Heart left ventricle (tissue), 16 donors: ENCODE measurements at regions not wholly inside any gene's neighbourhood (a gene's known extent, or its start where the extent isn't known, plus 50 kb on each side); places are given as distances from the start of the nearest gene placed in this dataset.
"Not testable (repeated sequence)": the region's sequence is repeated elsewhere in the genome, so short reads cannot be mapped to it uniquely, and the experiment has no call there.

ENCODE experiments used
- ATAC-seq, 4 donors: fragments of 200-7000 bp; cut with Tn5 transposase; one replicate each; pipeline ENCODE4 v1.9.1; 2020 to 2022; ENCODE audit warnings: moderate library complexity in 4 of 4, mild to moderate bottlenecking in 3 of 4, moderate number of reproducible peaks in 1 of 4
- DNase-seq, 5 donors: peaks; one replicate each; pipeline ENCODE4 v3.0.0-alpha.2; 2020
- H3K27ac ChIP-seq, 12 donors: fragments of 200-600 bp; sonication (generic) in 4 of 12; one replicate each; pipeline versions ENCODE4 v1.5.0 to v1.8.0; 2016 to 2022; ENCODE audit warnings: mild to moderate bottlenecking in 2 of 12
- H3K27me3 ChIP-seq, 9 donors: fragments of 200-600 bp; sonication (generic) in 2 of 9; one replicate each; pipeline versions ENCODE4 v1.5.1 to v1.8.0; 2016 to 2022; ENCODE audit warnings: mild to moderate bottlenecking in 3 of 9
- H3K36me3 ChIP-seq, 9 donors: fragments of 200-600 bp; sonication (generic) in 2 of 9; one replicate each; pipeline versions ENCODE4 v1.5.0 to v1.8.0; 2018 to 2022; ENCODE audit warnings: mild to moderate bottlenecking in 2 of 9
- H3K4me1 ChIP-seq, 12 donors: fragments of 200-600 bp; sonication (generic) in 4 of 12; one replicate each; pipeline versions ENCODE4 v1.5.0 to v1.8.0; 2016 to 2022; ENCODE audit warnings: mild to moderate bottlenecking in 3 of 12
- H3K4me3 ChIP-seq, 12 donors: fragments of 200-600 bp; sonication (generic) in 4 of 12; one replicate each; pipeline versions ENCODE4 v1.5.0 to v1.8.0; 2017 to 2022; ENCODE audit warnings: mild to moderate bottlenecking in 9 of 12, moderate library complexity in 4 of 12
- H3K9me3 ChIP-seq, 12 donors: fragments of 200-600 bp; sonication (generic) in 4 of 12; one replicate each; pipeline versions ENCODE4 v1.5.0 to v1.8.0; 2016 to 2022; ENCODE audit warnings: mild to moderate bottlenecking in 1 of 12
- POLR2A ChIP-seq, 2 donors: fragments of 450-650 bp; IDR thresholded peaks; one replicate each; pipeline ENCODE4 v1.6.1; 2017; ENCODE audit warnings: antibody characterized with exemption in 2 of 2, mild to moderate bottlenecking in 2 of 2, moderate library complexity in 2 of 2
- WGBS, 4 donors: extraction: QIAGEN DNeasy Blood & Tissue Kit in 2 of 4; methylation state at CpG; one replicate each; pipeline versions ENCODE4 v1.1.5 to v1.1.7; 2013 to 2018; 5-methylcytosine and 5-hydroxymethylcytosine counted together
- intact Hi-C, 10 donors: fragments of 100-400 bp; cut with DNase I; formaldehyde crosslinking; loops; one replicate each; pipeline versions ENCODE4 v1.11.1 to v1.14.2; 2022
- TF ChIP-seq, protein P1 (sequence below), 12 donors: fragments of 200-600 bp; sonication (generic) in 4 of 12; IDR thresholded peaks; one replicate each; pipeline versions ENCODE4 v1.5.0 to v1.8.0; 2018 to 2022; ENCODE audit warnings: antibody characterized with exemption in 12 of 12, mild to moderate bottlenecking in 5 of 12
- donor health status: ischemic (EF 13 %, LVEDD 7.1; RV severe dilation, severe dysfunction).
- donor health status: healthy with polysubstance abuse.
- donor health status: DM: no; HTN: yes; CAD: no.
- donor health status: DM: no; HTN: no; CAD: no.
- donor health status: ischemic (EF 25% LVEDD 6.9; RV normal size, moderate dysfunction).
- donor health status: ischemic (EF 25% LVEDD 5.7; RV mildly dilated, moderate dysfunction).
- donor health status: healthy.
- donor health status: DM: yes; HTN: yes; CAD: no.
- donor health status: ischemic (EF 35%, LVEDD 5.7; RV mildly dilated, moderate dysfunction).
- donor health status: nonischemic (EF 11% LVEDD 7.7; RV severe dilation, severe dysfunction).
- donor health status: DM: yes; HTN: yes; CAD: no.
- donor health status: PGD.
- donor health status: ischemic (EF 29% LVEDD 5.4; RV normal size, mild dysfunction).
- donor health status: nonischemic (EF 23%, LVEDD 6.1; RV moderate dilation, normal function).

DNA sequence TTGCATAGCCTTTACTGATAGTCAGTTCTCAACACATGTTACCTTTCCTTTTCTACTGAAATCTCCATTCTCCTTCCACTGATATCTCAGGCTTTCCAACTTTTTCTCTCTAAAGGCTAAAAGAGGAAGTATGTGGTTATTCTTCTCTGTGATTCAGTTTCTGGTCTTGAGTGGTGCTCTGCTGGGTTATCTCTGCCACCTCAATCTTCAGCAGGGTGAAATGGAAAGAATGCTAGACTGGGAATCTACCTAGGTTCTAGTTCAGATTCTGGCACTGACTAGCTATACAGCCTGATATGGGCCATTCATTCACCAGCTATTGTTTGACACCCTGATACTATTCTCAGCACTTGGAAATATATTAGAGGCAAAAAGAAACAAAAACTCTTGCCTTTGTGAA, 124.9 kb upstream of the GRIA1 start:
- Histone ChIP-seq H3K27ac (no peak overlapping the region), H3K4me1 (no peaks in the 10 kb centered on the region), H3K9me3 (no peaks in the 10 kb centered on the region), H3K36me3 (no peaks in the 10 kb centered on the region), H3K4me3 (no peak overlapping the region), H3K27me3 (no peaks in the 10 kb centered on the region)
- intact Hi-C loops, result no loop called here
- ATAC-seq (no peak), DNase-seq (no peak)
- TF ChIP-seq POLR2A (IDR thresholded peaks at IDR 0.05), result no peak
- TF ChIP-seq, protein P1, sequence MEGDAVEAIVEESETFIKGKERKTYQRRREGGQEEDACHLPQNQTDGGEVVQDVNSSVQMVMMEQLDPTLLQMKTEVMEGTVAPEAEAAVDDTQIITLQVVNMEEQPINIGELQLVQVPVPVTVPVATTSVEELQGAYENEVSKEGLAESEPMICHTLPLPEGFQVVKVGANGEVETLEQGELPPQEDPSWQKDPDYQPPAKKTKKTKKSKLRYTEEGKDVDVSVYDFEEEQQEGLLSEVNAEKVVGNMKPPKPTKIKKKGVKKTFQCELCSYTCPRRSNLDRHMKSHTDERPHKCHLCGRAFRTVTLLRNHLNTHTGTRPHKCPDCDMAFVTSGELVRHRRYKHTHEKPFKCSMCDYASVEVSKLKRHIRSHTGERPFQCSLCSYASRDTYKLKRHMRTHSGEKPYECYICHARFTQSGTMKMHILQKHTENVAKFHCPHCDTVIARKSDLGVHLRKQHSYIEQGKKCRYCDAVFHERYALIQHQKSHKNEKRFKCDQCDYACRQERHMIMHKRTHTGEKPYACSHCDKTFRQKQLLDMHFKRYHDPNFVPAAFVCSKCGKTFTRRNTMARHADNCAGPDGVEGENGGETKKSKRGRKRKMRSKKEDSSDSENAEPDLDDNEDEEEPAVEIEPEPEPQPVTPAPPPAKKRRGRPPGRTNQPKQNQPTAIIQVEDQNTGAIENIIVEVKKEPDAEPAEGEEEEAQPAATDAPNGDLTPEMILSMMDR (IDR thresholded peaks at IDR 0.05), result no peak

DNA sequence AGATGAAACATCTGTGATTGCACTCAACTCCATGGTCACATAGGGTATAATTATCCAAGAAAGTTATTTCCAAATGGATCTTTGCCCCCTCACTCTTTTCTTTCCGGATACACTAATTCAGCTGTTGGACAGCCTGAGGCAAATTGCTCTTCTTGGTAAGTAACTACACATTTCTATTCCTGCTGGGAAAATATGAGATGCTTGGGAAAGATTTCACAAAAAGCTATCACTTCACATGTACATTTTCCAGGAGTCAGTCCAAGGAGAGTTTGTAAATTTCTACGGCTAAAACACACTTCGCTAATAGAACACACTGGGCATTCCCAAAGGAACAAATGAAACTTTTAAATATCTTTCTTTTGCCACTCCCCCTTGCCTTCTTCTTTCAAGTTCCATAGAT, 123.0 kb upstream of the GRIA1 start:
- Histone ChIP-seq H3K27me3 (no peaks in the 10 kb centered on the region), H3K4me3 (no peak overlapping the region), H3K36me3 (no peaks in the 10 kb centered on the region), H3K4me1 (no peaks in the 10 kb centered on the region), H3K9me3 (no peaks in the 10 kb centered on the region), H3K27ac (no peak overlapping the region)
- WGBS, 4 donors, result 80 to 90% (median 87%) methylated on average over 3 of the region's 3 CpGs
- no peak for DNase-seq
- TF ChIP-seq POLR2A (IDR thresholded peaks at IDR 0.05), result no peak
- TF ChIP-seq, protein P1 (IDR thresholded peaks at IDR 0.05), result no peak
- intact Hi-C loops, result no loop called here
- no peak for ATAC-seq

DNA sequence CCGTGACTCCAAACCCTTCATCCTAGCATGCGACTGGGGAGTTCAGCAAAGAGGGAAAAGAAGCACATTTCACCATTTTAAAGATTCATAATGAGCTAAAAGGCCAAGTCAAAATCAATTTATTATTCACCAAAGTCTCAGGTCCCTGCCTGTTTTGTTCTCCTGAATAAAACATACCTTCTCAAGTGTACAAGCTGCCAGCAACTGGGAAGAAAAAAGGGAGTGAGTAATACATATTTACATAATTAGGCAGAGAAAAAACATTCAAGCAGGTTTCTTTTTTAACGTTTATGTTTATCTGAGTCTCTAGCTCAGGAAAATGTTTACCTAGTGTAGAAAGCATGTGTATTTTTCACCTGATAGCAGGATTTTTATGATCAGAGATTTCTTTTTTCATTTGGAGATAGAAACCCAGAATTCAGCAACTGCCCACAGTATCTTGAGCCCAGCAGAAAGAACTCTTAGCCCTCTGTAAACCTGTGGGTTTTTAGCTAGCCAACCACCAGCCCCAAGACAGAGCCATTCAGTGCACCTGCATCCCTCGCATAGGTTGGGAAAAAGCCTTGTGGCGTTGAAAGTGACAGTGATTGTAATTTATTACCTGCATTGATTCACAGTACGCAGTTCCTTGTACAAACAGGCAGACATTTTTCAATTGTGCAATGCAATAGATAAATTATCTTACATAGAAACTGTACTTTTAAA, 117.9 kb upstream of the GRIA1 start:
- ATAC-seq (no peak), DNase-seq (no peak)
- no peaks in the 10 kb centered on the region for H3K4me1 ChIP-seq
- H3K9me3 ChIP-seq, result no peaks in the 10 kb centered on the region
- no peak overlapping the region for H3K4me3 ChIP-seq
- WGBS, 4 donors, result 68 to 78% (median 72%) methylated on average over 6 of the region's 6 CpGs
- no peaks in the 10 kb centered on the region for H3K36me3 ChIP-seq
- no peak overlapping the region for H3K27ac ChIP-seq
- TF ChIP-seq POLR2A (IDR thresholded peaks at IDR 0.05), result no peak
- TF ChIP-seq, protein P1 (IDR thresholded peaks at IDR 0.05), result no peak
- no peaks in the 10 kb centered on the region for H3K27me3 ChIP-seq
- intact Hi-C loops, result no loop called here

DNA sequence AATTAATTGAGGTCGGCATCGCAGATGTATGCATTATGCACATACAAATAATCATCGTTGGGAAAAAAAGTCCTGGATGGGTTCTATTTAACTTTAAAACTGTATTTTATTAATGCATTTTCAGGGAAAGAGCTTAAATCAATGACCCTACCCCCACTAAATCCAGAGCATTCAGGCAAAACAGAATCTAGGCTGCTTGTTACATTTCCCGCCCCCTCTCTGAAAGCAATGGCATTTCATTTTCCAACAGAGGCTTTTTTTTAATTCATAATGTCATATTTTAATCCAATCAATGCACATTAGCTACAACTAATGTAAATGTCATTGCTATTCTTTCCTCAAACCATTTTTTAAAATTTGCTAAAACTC, 117.4 kb upstream of the GRIA1 start:
- 87 to 90% (median 88%) methylated on average over 4 of the region's 4 CpGs for WGBS, 4 donors
- TF ChIP-seq, protein P1 (IDR thresholded peaks at IDR 0.05), result no peak
- TF ChIP-seq POLR2A (IDR thresholded peaks at IDR 0.05), result no peak
- intact Hi-C loops, result no loop called here

DNA sequence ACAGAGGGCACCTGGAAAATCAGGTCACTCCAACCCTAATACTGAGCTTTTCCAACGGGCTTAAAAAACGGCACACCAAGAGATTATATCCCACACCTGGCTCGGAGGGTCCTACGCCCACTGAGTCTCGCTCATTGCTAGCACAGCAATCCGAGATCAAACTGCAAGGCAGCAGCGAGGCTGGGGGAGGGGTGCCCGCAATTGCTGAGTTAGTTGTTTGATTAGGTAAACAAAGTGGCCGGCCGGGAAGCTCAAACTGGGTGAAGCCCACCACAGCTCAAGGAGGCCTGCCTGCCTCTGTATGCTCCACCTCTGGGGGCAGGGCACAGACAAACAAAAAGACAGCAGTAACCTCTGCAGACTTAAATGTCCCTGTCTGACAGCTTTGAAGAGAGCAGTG, 108.8 kb upstream of the GRIA1 start:
- H3K9me3 ChIP-seq, H3K36me3 ChIP-seq, H3K4me1 ChIP-seq, DNase-seq, H3K27me3 ChIP-seq, ATAC-seq, intact Hi-C loops, H3K27ac ChIP-seq, H3K4me3 ChIP-seq: not testable (repeated sequence)
- 87 to 96% (median 92%) methylated on average over 5 to 10 of the region's 10 CpGs for WGBS, 4 donors

More for the DNA sequence above, 117.4 kb upstream of the GRIA1 start:
- Histone ChIP-seq H3K27me3 (no peaks in the 10 kb centered on the region), H3K27ac (no peak overlapping the region), H3K9me3 (no peaks in the 10 kb centered on the region), H3K36me3 (no peaks in the 10 kb centered on the region), H3K4me1 (no peaks in the 10 kb centered on the region), H3K4me3 (no peak overlapping the region)
- DNase-seq (no peak), ATAC-seq (no peak)
